ENCODE measurements at regions not wholly inside any gene's neighbourhood (a gene's known extent, or its start where the extent isn't known, plus 50 kb on each side); places are given as distances from the start of the nearest gene placed in this dataset.
"Not testable (repeated sequence)": the region's sequence is repeated elsewhere in the genome, so short reads cannot be mapped to it uniquely, and the experiment has no call there.

- TF ChIP-seq CTCF (conservative IDR thresholded peaks at IDR 0.05; ENCODE audit: low read depth, low read length): no peak
- no peak for DNase-seq (ENCODE audit: low read depth)
These were observed 102.9 kb downstream of the OR2B2 start for GRCh38 chr6:27809067-27809938.

GRCh38 chr6:27808242-27809066, 103.7 kb downstream of the OR2B2 start:
- peak overlapping the region; percentile 57 for H3K4me3 ChIP-seq (ENCODE audit: low read length)
- not testable (repeated sequence) for DNase-seq (ENCODE audit: low read depth)

More at GRCh38 chr6:27809067-27809938, 102.9 kb downstream of the OR2B2 start:
- peak overlapping the region; percentile 76 for H3K4me3 ChIP-seq (ENCODE audit: low read length)

GRCh38 chr6:27807441-27808241, 104.6 kb downstream of the OR2B2 start:
- peak; percentile 90 for DNase-seq (ENCODE audit: low read depth)
- H3K4me3 ChIP-seq (ENCODE audit: low read length): peak overlapping the region; percentile 57

- peak; percentile 15 for TF ChIP-seq CTCF (conservative IDR thresholded peaks at IDR 0.05; ENCODE audit: low read depth, low read length)
- peak overlapping the region; percentile 57 for H3K4me3 ChIP-seq (ENCODE audit: low read length)
- no peak for DNase-seq (ENCODE audit: low read depth)
These were observed 105.2 kb downstream of the OR2B2 start for GRCh38 chr6:27806981-27807440.

GRCh38 chr6:27805347-27805746, 106.8 kb downstream of the OR2B2 start:
- DNase-seq (ENCODE audit: low read depth): no peak
- no peak for TF ChIP-seq CTCF (conservative IDR thresholded peaks at IDR 0.05; ENCODE audit: low read depth, low read length)
- no peak overlapping the region for H3K4me3 ChIP-seq (ENCODE audit: low read length)

- DNase-seq (ENCODE audit: low read depth): no peak
- H3K4me3 ChIP-seq (ENCODE audit: low read length): no peak overlapping the region
- no peak for TF ChIP-seq CTCF (conservative IDR thresholded peaks at IDR 0.05; ENCODE audit: low read depth, low read length)
These were observed 107.3 kb downstream of the OR2B2 start for GRCh38 chr6:27804851-27805250.

- no peak overlapping the region for H3K4me3 ChIP-seq (ENCODE audit: low read length)
- TF ChIP-seq CTCF (conservative IDR thresholded peaks at IDR 0.05; ENCODE audit: low read depth, low read length): no peak
- no peak for DNase-seq (ENCODE audit: low read depth)
These were observed 111.3 kb downstream of the OR2B2 start for GRCh38 chr6:27800731-27801373.

All from retinal pigment epithelial cell (primary cell).